Right lobe of liver (tissue), 4 donors: ENCODE measurements at regions not wholly inside any gene's neighbourhood (a gene's known extent, or its start where the extent isn't known, plus 50 kb on each side); places are given as distances from the start of the nearest gene placed in this dataset.

Source experiments
- POLR2A ChIP-seq: fragments of 450-650 bp; IDR thresholded peaks from one replicate; pipeline ENCODE4 v1.6.1; 2017; ENCODE audit warnings: antibody characterized with exemption, mild to moderate bottlenecking
- TF ChIP-seq, protein P1 (sequence below), 4 donors: fragments of 200-600 bp in 3 of 4; fragments of 450-650 bp in 1 of 4; IDR thresholded peaks; one replicate each; pipeline versions ENCODE4 v1.5.1 to v1.8.0; 2016 to 2022; ENCODE audit warnings: antibody characterized with exemption in 4 of 4, mild to moderate bottlenecking in 2 of 4
- donor health status: DM: no; HTN: no; CAD: no.
- donor health status: DM: no; HTN: no; CAD: no.
- donor health status: DM: no; HTN: yes; CAD: no.

DNA sequence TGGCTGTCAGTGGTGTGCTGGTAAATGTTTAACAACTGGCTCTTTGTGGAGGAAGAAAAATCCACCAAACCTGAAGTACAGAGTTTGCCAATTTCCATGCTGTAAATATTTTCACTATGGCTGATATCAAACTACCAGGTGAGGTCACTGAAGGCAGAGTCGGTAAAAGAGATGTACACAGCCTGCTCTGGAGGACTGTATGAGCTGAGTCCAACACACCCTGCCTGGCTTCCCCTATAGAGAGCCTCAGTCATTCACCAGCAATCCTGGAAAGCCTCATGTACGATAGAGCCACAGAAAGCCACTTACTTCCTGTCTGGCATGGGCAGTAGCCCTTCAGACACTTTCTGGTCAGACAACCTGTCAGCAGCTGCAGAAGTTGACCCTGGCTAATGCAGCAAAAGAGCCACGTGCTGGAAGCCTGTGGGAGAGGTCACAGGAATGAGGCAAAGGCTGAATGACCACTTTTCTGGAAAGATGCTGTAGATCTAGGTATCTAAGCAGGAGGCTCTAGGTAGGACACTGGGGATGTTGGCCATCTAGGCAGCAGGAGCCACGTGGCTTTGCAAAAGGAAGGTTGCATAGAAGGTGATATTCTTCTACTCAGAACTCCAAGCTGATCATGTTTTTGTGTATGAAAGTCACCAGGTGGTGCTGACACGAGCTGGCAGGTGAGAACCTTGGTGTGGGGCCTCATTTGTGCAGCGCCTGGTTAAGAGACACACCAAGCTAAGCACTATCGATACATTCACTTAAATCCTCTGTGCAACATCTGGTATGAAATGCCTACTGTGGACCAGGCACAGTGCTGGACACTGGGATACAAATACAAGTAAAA lies 553.9 kb downstream of the VRK1 start:
- TF ChIP-seq, protein P1, sequence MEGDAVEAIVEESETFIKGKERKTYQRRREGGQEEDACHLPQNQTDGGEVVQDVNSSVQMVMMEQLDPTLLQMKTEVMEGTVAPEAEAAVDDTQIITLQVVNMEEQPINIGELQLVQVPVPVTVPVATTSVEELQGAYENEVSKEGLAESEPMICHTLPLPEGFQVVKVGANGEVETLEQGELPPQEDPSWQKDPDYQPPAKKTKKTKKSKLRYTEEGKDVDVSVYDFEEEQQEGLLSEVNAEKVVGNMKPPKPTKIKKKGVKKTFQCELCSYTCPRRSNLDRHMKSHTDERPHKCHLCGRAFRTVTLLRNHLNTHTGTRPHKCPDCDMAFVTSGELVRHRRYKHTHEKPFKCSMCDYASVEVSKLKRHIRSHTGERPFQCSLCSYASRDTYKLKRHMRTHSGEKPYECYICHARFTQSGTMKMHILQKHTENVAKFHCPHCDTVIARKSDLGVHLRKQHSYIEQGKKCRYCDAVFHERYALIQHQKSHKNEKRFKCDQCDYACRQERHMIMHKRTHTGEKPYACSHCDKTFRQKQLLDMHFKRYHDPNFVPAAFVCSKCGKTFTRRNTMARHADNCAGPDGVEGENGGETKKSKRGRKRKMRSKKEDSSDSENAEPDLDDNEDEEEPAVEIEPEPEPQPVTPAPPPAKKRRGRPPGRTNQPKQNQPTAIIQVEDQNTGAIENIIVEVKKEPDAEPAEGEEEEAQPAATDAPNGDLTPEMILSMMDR (IDR thresholded peaks at IDR 0.05), result no peak
- TF ChIP-seq POLR2A, result no peak
